RPMI8226 (cell line): ENCODE measurements at regions not wholly inside any gene's neighbourhood (a gene's known extent, or its start where the extent isn't known, plus 50 kb on each side); places are given as distances from the start of the nearest gene placed in this dataset.

Experiments used
- DNase-seq: peaks from one replicate; pipeline ENCODE4 v3.0.0-alpha.2; 2015

GRCh38 chr2:146025519-146025918 lies 1505.6 kb upstream of the ZEB2 start:
- DNase-seq = no peak

GRCh38 chr2:146024212-146024743 lies 1504.4 kb upstream of the ZEB2 start:
- no peak for DNase-seq

- no peak for DNase-seq
These were observed 1484.5 kb upstream of the ZEB2 start for GRCh38 chr2:146004462-146004861.

GRCh38 chr2:146003337-146003736 lies 1483.4 kb upstream of the ZEB2 start:
- peak; percentile 2 for DNase-seq

- no peak for DNase-seq
These were observed 1475.0 kb upstream of the ZEB2 start for GRCh38 chr2:145994910-145995309.

GRCh38 chr2:145992572-145992971 lies 1472.7 kb upstream of the ZEB2 start:
- no peak for DNase-seq

GRCh38 chr2:145987793-145988192 lies 1467.9 kb upstream of the ZEB2 start:
- no peak for DNase-seq

- no peak for DNase-seq
These were observed 1465.6 kb upstream of the ZEB2 start for GRCh38 chr2:145985517-145985916.

- DNase-seq = no peak
These were observed 1464.7 kb upstream of the ZEB2 start for GRCh38 chr2:145984580-145984979.

- DNase-seq = no peak
These were observed 1460.4 kb upstream of the ZEB2 start for GRCh38 chr2:145980318-145980717.

- no peak for DNase-seq
These were observed 1455.5 kb upstream of the ZEB2 start for GRCh38 chr2:145975406-145975805.

GRCh38 chr2:145961846-145962245 lies 1441.9 kb upstream of the ZEB2 start:
- no peak for DNase-seq

GRCh38 chr2:145960479-145961163 lies 1440.7 kb upstream of the ZEB2 start:
- no peak for DNase-seq

- no peak for DNase-seq
These were observed 1438.7 kb upstream of the ZEB2 start for GRCh38 chr2:145958611-145959010.

- no peak for DNase-seq
These were observed 1438.0 kb upstream of the ZEB2 start for GRCh38 chr2:145957929-145958328.

GRCh38 chr2:145939949-145940348 lies 1420.0 kb upstream of the ZEB2 start:
- peak; percentile 22 for DNase-seq

GRCh38 chr2:145935016-145935415 lies 1415.1 kb upstream of the ZEB2 start:
- DNase-seq = no peak

GRCh38 chr2:145931781-145932395 lies 1412.0 kb upstream of the ZEB2 start:
- DNase-seq = no peak

GRCh38 chr2:145930318-145930717 lies 1410.4 kb upstream of the ZEB2 start:
- no peak for DNase-seq

- no peak for DNase-seq
These were observed 1407.4 kb upstream of the ZEB2 start for GRCh38 chr2:145927131-145927950.

- peak; percentile 33 for DNase-seq
These were observed 1405.7 kb upstream of the ZEB2 start for GRCh38 chr2:145925591-145925990.

GRCh38 chr2:145919477-145919876 lies 1399.6 kb upstream of the ZEB2 start:
- no peak for DNase-seq

- no peak for DNase-seq
These were observed 1399.0 kb upstream of the ZEB2 start for GRCh38 chr2:145918951-145919350.

- no peak for DNase-seq
These were observed 1396.9 kb upstream of the ZEB2 start for GRCh38 chr2:145916799-145917198.
